ENCODE measurements at regions not wholly inside any gene's neighbourhood (a gene's known extent, or its start where the extent isn't known, plus 50 kb on each side); places are given as distances from the start of the nearest gene placed in this dataset.

DNA sequence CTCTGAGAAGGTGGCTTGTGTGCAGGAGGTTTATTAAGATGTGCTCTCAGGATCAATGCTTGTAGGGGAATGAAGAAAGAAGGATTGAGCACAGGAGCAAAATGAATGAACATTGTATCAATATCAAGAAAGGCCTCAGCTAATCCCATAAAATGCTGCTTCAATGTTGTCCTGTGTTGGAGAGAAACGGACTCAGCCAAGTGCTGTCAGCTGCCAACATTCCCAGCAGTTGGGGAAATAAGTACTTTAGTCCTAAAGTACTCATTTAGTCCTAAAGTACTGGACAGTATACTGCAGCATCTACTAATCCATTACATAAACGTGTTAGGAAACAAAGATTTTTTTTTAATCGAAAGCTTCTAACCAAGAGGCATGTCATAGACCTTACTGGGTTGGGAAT is 255.9 kb downstream of the SEC23A start:
- Mint-ChIP-seq H3K36me3 (ENCODE audit: low read depth) (no peaks in the 10 kb centered on the region), H3K9me3 (no peaks in the 10 kb centered on the region), H3K4me1 (ENCODE audit: low read depth) (no peaks in the 10 kb centered on the region), H3K4me3 (no peak overlapping the region), H3K27ac (no peak overlapping the region), H3K27me3 (no peaks in the 10 kb centered on the region)

DNA sequence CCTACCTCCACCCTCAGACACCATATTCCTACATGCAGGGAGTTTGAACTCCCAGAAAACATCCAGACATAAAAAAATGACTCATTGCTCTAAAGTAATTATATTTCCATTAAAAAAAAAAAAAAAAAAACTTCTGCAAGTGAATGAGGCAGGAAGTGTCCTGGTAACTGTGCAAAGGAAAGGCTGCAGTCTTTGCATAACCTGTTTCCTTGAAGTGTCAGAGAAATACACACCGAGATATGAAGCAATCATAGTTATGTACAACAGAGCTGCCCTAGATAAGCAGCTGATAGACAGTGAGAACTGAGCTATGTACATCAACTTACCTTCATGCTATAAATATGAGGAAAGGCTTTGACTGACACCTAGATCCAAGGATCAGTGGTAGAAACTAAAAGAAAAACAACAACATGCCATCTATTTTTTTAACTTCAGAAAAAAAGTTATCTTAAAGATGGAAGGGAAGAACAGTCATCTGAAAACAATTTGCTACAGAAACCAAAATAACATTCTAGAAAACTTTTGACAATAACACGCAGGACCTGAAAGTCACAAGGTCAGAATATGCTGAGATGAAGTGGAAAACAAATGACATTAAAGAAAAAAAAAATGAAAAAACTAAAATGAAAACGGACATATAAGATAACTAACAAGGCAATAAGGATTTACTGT is 263.2 kb downstream of the SEC23A start:
- H3K4me1 Mint-ChIP-seq (ENCODE audit: low read depth), result no peaks in the 10 kb centered on the region
- H3K27me3 Mint-ChIP-seq, result no peaks in the 10 kb centered on the region
- H3K36me3 Mint-ChIP-seq (ENCODE audit: low read depth), result no peaks in the 10 kb centered on the region
- H3K27ac Mint-ChIP-seq, result no peak overlapping the region
- H3K4me3 Mint-ChIP-seq, result no peak overlapping the region
- no peaks in the 10 kb centered on the region for H3K9me3 Mint-ChIP-seq

DNA sequence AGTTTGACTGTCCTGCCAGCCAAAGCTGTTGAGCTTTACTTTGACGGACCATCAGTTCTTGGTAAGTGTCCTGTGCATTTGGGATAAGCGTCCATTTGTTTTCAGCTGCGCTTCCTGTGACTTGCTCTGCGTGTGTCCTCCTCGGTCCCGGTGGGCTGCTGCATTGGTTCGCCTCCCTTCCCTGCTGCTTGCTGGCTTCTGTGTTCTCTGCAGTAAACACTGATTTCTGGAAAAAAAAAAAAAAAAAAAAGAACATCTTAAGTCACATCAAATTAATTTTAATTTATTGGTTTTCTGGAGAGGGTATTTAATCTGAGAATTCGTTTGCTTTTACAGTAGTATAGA is 264.1 kb downstream of the SEC23A start:
- H3K4me1 Mint-ChIP-seq (ENCODE audit: low read depth), result no peaks in the 10 kb centered on the region

DNA sequence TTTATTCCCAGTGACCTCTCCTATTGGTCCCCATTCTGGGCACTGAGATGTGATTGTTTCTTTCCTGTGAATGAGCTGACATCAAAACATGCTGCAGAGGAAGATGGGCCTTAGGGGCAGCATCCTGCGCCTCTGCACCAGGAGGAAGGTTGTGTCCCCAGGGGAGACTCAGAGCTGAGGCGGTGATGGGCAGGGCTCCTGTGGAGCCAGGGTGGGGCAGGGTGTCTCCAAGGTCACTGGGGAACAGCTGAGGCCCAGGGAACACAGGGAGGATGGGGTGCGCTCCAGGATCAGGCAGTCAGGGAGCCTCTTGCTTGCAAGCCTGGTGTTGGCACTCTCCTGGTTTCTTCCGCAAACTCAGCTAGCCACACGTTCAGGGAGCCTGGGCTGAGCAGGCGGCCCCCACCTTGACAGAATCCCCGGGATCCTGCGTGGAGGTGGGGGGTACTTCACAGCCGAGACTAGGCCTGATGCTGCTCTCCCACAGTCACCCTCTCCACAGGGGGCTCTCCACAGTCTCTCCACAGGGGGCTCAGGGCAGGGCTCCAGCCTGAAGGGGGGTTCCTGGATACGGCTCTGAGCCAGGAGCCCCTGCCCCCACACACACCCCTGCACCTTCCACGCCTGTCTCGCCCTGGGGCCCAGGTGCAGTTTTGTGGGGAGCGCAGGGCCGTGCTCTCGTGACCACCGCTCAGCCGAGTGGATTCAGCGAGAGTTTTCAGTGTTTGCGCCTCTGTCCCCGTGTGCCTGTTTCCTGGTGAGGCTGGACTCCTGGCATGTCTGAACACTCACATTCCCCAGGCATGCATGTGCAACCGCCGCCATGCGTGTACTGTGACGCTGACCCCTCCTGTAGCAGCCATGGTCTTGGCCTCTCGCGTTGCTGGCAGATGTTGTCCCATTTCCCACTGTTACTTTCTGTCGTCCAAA is 264.7 kb downstream of the SEC23A start:
- Mint-ChIP-seq H3K4me3 (no peak overlapping the region), H3K27me3 (no peaks in the 10 kb centered on the region), H3K4me1 (ENCODE audit: low read depth) (no peaks in the 10 kb centered on the region), H3K9me3 (no peaks in the 10 kb centered on the region), H3K27ac (no peak overlapping the region), H3K36me3 (ENCODE audit: low read depth) (no peaks in the 10 kb centered on the region)

More for the DNA sequence above, 264.1 kb downstream of the SEC23A start:
- Mint-ChIP-seq H3K4me3 (no peak overlapping the region), H3K27me3 (no peaks in the 10 kb centered on the region), H3K36me3 (ENCODE audit: low read depth) (no peaks in the 10 kb centered on the region), H3K27ac (no peak overlapping the region), H3K9me3 (no peaks in the 10 kb centered on the region)

DNA sequence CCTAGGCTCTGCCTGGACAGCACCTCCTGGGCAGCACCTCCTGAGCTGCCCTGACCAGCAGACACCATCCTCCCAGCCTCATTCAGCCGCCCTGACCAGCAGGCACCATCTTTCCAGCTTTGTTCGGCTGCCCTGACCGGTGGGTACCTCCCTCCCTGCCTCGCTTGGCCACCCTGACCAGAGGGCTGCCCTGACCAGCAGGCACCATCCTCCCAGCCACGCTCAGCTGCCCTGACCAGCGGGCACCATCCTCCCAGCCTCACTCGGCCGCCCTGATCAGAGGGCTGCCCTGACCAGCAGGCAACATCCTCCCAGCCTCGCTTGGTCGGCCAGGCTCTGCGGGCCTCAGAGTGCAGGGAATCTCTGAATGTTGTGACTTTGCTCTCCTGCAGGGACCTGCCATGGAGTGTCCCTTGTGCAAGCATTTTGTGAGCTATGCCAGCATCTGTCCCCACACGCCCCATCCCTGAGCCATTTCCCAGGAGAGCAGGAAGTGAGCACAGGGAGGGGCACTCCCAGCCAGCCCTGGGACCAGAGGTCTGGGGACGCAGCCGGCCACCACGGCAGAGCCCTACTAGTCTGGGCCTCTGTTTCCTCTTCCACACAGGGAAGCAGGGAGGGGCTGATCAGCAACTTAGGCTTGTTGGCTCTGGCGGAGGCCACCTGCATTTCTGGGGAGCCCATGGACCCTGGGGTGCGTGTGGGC is 265.5 kb downstream of the SEC23A start:
- Mint-ChIP-seq H3K9me3 (no peaks in the 10 kb centered on the region), H3K4me1 (ENCODE audit: low read depth) (no peaks in the 10 kb centered on the region), H3K27me3 (no peaks in the 10 kb centered on the region), H3K36me3 (ENCODE audit: low read depth) (no peaks in the 10 kb centered on the region), H3K4me3 (no peak overlapping the region), H3K27ac (no peak overlapping the region)

DNA sequence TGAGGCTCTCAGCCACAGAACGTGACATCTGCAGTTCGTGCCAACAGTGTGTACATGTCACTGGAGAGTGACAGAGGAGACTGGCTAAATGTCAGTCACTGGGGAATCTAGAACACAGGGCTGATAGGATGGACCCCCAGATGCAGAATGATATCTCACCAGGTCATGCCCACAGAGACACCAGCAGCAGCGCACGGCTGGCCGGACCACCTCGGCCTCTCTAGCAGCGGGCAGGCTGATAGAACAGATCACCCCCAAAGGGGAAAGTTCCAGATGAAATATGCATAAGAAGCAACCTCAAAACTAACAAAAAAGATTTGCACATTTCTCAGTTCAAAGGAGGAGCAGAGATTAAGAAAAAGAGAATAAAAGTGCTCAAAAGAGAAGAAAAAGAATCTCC is 266.5 kb downstream of the SEC23A start:
- Mint-ChIP-seq H3K9me3 (no peaks in the 10 kb centered on the region), H3K4me3 (no peak overlapping the region), H3K27me3 (no peaks in the 10 kb centered on the region), H3K4me1 (ENCODE audit: low read depth) (no peaks in the 10 kb centered on the region), H3K27ac (no peak overlapping the region), H3K36me3 (ENCODE audit: low read depth) (no peaks in the 10 kb centered on the region)

DNA sequence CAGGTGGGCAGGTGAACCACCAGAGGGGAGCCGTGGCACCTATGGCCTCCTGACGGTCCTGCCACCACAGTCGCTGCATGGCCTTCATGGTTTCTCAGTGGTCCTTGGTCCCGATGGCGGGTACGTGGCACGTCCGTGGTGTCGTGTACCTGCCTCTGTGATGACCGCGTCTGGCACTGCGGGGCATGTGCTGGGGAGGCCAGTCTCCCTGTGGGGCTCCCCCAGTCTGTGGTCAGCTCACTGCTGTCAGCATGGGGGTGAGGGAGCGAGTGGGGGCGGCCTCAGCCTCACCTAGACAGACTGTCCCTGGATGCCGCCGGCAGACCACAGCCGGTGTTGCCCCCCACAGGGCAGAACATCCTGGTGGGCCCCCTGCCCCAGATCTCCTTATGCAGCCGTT is 267.2 kb downstream of the SEC23A start:
- H3K27ac Mint-ChIP-seq, result no peak overlapping the region
- no peaks in the 10 kb centered on the region for H3K4me1 Mint-ChIP-seq (ENCODE audit: low read depth)
- no peak overlapping the region for H3K4me3 Mint-ChIP-seq
- H3K9me3 Mint-ChIP-seq, result no peaks in the 10 kb centered on the region
- H3K27me3 Mint-ChIP-seq, result no peaks in the 10 kb centered on the region
- H3K36me3 Mint-ChIP-seq (ENCODE audit: low read depth), result no peaks in the 10 kb centered on the region

DNA sequence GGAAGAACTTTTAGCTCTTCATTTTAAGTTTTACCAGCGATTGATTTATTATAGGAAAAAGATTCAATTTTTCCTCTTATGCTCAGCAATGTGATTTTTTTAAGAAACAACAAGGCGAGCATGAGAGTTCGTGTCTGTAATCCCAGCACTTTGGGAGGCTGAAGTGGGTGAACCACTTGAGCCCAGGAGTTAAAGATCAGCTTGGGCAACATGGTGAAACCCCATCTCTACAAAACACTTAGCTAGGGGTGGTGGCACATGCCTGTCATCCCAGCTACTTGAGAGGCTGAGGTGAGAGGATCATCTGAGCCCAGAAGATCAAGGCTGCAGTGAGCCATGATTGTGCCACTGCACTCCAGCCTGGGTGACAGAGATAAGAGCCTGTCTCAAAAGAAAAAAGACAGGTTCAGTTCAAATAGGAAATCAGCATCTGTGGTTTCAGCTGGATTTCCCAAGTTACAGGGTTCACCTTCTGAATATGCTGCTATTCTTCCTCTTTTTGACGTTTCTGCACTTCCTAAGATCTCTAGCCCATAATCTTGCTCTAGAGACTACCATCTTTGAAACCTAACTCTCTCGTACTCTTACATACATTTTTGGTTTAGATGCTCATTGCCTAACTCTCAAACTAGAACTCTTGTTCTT is 274.7 kb downstream of the SEC23A start:
- H3K27me3 Mint-ChIP-seq, result no peaks in the 10 kb centered on the region
- H3K4me1 Mint-ChIP-seq (ENCODE audit: low read depth), result no peaks in the 10 kb centered on the region
- no peaks in the 10 kb centered on the region for H3K36me3 Mint-ChIP-seq (ENCODE audit: low read depth)
- H3K27ac Mint-ChIP-seq, result no peak overlapping the region
- H3K9me3 Mint-ChIP-seq, result no peaks in the 10 kb centered on the region
- no peak overlapping the region for H3K4me3 Mint-ChIP-seq

DNA sequence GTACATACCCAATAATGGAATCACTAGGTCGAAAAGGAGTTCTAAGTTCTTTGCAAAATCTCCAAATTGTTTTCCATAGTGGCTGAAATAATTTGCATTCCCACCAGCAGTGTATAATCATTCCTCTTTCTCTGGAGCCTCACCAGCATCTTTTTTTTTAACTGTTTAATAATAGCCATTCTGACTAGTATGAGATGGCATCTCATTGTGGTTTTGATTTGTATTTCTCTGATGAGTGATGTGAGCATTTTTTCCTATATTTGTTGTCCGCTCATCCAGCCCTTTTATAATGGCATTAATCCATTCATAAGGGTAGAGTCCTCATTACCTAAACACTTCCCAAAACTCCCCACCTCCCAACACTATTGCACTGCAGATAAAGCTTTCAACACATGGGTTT is 278.3 kb downstream of the SEC23A start:
- no peaks in the 10 kb centered on the region for H3K27me3 Mint-ChIP-seq
- H3K9me3 Mint-ChIP-seq, result no peaks in the 10 kb centered on the region
- H3K27ac Mint-ChIP-seq, result no peak overlapping the region
- H3K36me3 Mint-ChIP-seq (ENCODE audit: low read depth), result no peaks in the 10 kb centered on the region
- H3K4me1 Mint-ChIP-seq (ENCODE audit: low read depth), result no peaks in the 10 kb centered on the region
- H3K4me3 Mint-ChIP-seq, result no peak overlapping the region

DNA sequence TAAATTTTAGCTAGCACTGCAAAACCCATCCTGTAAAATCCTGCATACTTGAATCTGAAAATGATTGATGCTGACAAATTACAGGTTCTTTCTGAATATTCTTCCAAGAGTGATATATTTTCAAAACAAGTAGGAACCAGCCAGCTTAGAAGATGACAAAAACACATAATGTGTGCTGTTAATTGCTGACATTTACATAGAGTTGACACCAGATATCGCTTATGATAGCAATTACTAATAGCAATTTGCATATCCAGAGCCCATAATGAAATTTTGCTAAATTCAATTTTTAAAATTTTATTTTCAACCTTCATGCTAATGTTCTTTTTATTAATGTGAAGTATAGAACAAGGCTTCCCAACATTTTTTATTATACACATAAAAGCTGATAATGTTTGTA is 284.5 kb downstream of the SEC23A start:
- Mint-ChIP-seq H3K27ac (no peak overlapping the region), H3K4me1 (ENCODE audit: low read depth) (no peaks in the 10 kb centered on the region), H3K36me3 (ENCODE audit: low read depth) (no peaks in the 10 kb centered on the region), H3K4me3 (no peak overlapping the region), H3K27me3 (no peaks in the 10 kb centered on the region), H3K9me3 (no peaks in the 10 kb centered on the region)

DNA sequence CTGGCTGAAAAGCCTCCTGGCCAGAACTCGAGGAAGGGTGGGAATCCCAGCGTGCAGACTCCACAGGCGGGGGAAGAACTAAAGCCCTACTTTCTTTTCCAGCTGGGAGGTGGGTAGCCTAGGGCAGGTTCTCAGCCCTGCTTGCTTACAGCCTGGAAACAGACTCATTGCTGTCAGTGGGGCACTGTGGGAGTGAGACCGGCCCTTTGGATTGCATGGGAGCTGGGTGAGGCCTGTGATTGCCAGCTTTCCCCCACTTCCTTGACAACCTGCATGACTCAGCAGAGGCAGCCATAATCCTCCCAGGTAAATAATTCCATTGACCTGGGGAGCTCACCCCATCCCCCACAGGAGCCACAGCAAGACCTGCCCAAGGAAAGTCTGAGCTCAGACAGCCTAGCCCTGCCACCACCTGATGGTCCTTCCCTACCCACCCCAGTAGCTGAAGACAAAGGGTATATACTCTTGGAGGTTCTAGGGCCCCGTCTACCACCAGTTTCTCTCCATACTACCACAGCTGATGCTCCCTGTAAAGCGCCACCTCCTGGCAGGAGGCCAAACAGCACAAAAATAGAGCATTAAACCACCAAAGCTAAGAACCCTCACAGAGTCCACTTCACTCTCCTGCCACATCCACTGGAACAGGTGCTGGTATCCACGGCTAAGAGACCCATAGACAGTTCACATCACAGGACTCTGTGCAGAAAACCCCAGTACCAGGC is 294.1 kb downstream of the SEC23A start:
- Mint-ChIP-seq H3K27me3 (no peaks in the 10 kb centered on the region), H3K4me1 (ENCODE audit: low read depth) (no peaks in the 10 kb centered on the region), H3K27ac (no peak overlapping the region), H3K9me3 (peaks cover 4% of the 10 kb centered on the region), H3K36me3 (ENCODE audit: low read depth) (no peaks in the 10 kb centered on the region), H3K4me3 (no peak overlapping the region)

DNA sequence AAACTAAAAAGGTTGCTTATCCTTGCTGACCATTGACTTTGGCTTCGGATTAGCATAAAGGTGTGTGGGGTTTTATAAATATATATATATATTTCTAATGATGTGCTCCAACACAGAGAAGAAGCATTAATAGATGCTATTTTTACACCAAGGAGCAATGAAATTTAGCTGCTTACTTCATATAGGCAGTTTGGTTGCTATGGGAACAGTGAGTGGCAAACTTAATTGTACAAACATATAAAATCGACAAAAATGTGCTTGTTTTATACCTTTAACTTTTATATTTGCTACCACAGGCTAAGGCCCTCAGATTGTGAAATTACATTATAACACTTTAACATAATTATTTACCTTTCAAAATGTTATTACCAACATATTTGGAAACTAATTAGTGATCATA is 303.4 kb downstream of the SEC23A start:
- no peaks in the 10 kb centered on the region for H3K27me3 Mint-ChIP-seq
- peaks cover 10% of the 10 kb centered on the region for H3K9me3 Mint-ChIP-seq
- no peak overlapping the region for H3K27ac Mint-ChIP-seq
- H3K4me1 Mint-ChIP-seq (ENCODE audit: low read depth), result no peaks in the 10 kb centered on the region
- no peak overlapping the region for H3K4me3 Mint-ChIP-seq
- H3K36me3 Mint-ChIP-seq (ENCODE audit: low read depth), result no peaks in the 10 kb centered on the region

DNA sequence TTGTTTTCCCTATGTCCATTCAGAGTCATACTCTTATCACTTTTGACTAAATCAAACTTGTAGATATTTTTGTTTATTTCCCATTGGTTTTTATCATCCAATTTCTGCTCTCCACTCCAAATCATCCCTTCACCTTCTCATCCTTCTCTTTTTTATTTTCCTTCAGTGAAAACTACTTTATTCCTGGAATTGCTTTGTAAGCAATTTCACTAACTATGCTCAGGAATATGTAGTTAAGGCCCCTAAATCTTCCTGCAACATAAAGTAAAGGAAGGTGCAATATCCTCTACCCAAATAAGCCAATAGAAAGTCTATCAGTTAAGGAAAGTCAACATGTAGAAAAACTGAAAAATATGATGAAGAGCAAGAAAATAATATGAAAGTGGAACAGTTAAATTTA is 308.4 kb downstream of the SEC23A start:
- Mint-ChIP-seq H3K36me3 (ENCODE audit: low read depth) (no peaks in the 10 kb centered on the region), H3K4me1 (ENCODE audit: low read depth) (no peaks in the 10 kb centered on the region), H3K27me3 (no peaks in the 10 kb centered on the region), H3K27ac (no peak overlapping the region), H3K4me3 (no peak overlapping the region), H3K9me3 (no peaks in the 10 kb centered on the region)

DNA sequence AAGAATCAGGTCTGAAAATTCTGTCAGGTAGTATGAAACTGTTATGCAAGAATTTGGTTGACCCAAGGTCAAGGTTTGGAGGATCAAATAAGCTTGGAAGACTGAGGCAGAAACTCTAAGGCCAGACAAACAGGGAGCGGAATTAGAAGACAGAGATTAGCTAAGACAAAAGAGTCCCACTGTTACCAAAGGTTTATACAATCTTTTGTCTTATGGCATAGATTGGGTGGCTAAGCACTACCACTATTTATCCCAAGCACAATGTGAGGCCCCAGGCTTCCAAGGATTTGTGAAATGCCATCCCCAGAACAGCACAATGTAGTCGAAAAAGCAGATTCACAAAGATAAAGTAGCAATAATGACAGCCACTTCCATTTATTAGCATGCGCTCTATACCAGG is 311.2 kb downstream of the SEC23A start:
- no peaks in the 10 kb centered on the region for H3K27me3 Mint-ChIP-seq
- H3K36me3 Mint-ChIP-seq (ENCODE audit: low read depth), result no peaks in the 10 kb centered on the region
- no peak overlapping the region for H3K4me3 Mint-ChIP-seq
- H3K27ac Mint-ChIP-seq, result no peak overlapping the region
- H3K4me1 Mint-ChIP-seq (ENCODE audit: low read depth), result no peaks in the 10 kb centered on the region
- no peaks in the 10 kb centered on the region for H3K9me3 Mint-ChIP-seq

Data from stimulated activated naive CD8-positive, alpha-beta T cell treated with anti-CD3 and anti-CD28 coated beads, Interleukin-15, Interleukin-2, amounts not matched to agents 100 ng/mL and 50 ng/mL, for 24 hours (primary cell).